ENCODE measurements at regions not wholly inside any gene's neighbourhood (a gene's known extent, or its start where the extent isn't known, plus 50 kb on each side); places are given as distances from the start of the nearest gene placed in this dataset.
"Not testable (repeated sequence)": the region's sequence is repeated elsewhere in the genome, so short reads cannot be mapped to it uniquely, and the experiment has no call there.

DNA sequence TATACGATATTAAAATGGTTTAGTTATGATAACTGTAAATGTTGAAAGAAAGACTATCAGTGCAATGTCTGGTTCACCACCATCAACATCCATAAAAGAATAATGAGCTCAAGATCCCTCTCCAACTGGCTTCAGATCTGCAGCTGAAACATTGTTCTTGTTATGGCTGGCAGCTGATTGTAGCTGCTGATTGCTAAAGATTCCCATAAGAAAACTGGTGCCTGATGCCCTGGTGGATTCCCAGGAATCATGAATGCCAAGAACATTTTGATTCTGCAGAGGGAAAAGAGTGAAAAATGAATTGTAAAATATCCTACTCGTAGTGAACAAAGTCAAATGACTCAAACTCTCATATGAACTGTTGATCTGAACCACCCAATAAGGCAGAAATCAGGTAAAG, 1160.2 kb downstream of the EPHA7 start:
- in situ Hi-C loops (cut with MboI; ENCODE audit: low pct_unique_long_range_greater_than_20kb, low sequenced_read_pairs, unreplicated experiment) = no loop called here
- no peak for DNase-seq (ENCODE audit: low spot score)
- TF ChIP-seq, protein P1, sequence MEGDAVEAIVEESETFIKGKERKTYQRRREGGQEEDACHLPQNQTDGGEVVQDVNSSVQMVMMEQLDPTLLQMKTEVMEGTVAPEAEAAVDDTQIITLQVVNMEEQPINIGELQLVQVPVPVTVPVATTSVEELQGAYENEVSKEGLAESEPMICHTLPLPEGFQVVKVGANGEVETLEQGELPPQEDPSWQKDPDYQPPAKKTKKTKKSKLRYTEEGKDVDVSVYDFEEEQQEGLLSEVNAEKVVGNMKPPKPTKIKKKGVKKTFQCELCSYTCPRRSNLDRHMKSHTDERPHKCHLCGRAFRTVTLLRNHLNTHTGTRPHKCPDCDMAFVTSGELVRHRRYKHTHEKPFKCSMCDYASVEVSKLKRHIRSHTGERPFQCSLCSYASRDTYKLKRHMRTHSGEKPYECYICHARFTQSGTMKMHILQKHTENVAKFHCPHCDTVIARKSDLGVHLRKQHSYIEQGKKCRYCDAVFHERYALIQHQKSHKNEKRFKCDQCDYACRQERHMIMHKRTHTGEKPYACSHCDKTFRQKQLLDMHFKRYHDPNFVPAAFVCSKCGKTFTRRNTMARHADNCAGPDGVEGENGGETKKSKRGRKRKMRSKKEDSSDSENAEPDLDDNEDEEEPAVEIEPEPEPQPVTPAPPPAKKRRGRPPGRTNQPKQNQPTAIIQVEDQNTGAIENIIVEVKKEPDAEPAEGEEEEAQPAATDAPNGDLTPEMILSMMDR (IDR thresholded peaks at IDR 0.05; ENCODE audit: extremely low read depth, insufficient read depth, missing control alignments) = no peak

GRCh38 chr6:92243315-92243714, 1176.0 kb downstream of the EPHA7 start:
- in situ Hi-C loops (cut with MboI; ENCODE audit: low pct_unique_long_range_greater_than_20kb, low sequenced_read_pairs, unreplicated experiment) = no loop called here
- TF ChIP-seq, protein P1 (IDR thresholded peaks at IDR 0.05; ENCODE audit: extremely low read depth, insufficient read depth, missing control alignments) = no peak
- DNase-seq (ENCODE audit: low spot score) = no peak

GRCh38 chr6:92231171-92231701, 1188.1 kb downstream of the EPHA7 start:
- in situ Hi-C loops (cut with MboI; ENCODE audit: low pct_unique_long_range_greater_than_20kb, low sequenced_read_pairs, unreplicated experiment) = no loop called here
- no peak for DNase-seq (ENCODE audit: low spot score)
- TF ChIP-seq, protein P1 (IDR thresholded peaks at IDR 0.05; ENCODE audit: extremely low read depth, insufficient read depth, missing control alignments) = no peak

GRCh38 chr6:92219987-92220386, 1199.4 kb downstream of the EPHA7 start:
- in situ Hi-C loops (cut with MboI; ENCODE audit: low pct_unique_long_range_greater_than_20kb, low sequenced_read_pairs, unreplicated experiment); DNase-seq (ENCODE audit: low spot score): not testable (repeated sequence)

DNA sequence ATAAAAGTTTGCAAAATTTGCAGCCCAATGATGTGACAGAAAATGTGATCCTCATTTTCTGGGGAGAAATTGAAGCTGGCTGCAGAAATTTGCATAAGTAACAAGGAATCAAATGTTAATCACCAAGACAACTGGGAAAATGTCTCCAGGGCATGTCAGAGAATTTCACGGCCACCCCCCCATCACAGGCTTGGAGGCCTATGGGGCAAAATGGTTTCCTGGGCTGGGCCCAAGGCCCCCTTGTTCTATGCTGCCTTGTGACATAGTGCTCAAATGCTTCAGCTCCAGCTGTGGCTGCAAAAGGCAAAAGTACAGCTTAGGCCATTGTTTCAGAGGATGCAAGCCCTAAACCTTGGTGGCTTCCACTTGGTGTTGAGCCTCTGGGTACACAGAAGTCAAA, 1202.6 kb downstream of the EPHA7 start:
- in situ Hi-C loops (cut with MboI; ENCODE audit: low pct_unique_long_range_greater_than_20kb, low sequenced_read_pairs, unreplicated experiment) = no loop called here
- TF ChIP-seq, protein P1 (IDR thresholded peaks at IDR 0.05; ENCODE audit: extremely low read depth, insufficient read depth, missing control alignments) = no peak
- no peak for DNase-seq (ENCODE audit: low spot score)

DNA sequence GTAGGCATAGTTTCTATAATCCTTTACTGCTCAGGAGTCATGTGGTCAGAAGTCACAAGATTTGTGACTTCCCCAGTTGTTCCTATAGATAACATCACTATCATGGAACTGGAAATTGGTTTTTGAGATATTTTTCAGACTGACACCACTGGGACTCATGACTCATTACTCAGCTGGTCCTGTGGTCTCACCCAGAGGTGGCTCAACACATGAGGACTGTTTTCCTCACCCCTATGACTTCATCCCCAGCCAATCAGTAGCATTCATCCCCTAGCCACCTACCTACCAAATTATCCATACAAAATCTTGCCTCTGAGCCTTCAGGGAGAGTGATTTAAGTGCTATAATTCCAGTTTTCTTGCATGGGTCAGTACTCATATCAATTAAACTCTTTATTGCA, 1217.7 kb downstream of the EPHA7 start:
- DNase-seq (ENCODE audit: low spot score) = no peak
- in situ Hi-C loops (cut with MboI; ENCODE audit: low pct_unique_long_range_greater_than_20kb, low sequenced_read_pairs, unreplicated experiment) = no loop called here
- TF ChIP-seq, protein P1 (IDR thresholded peaks at IDR 0.05; ENCODE audit: extremely low read depth, insufficient read depth, missing control alignments) = no peak

GRCh38 chr6:92196325-92196724, 1223.0 kb downstream of the EPHA7 start:
- in situ Hi-C loops (cut with MboI; ENCODE audit: low pct_unique_long_range_greater_than_20kb, low sequenced_read_pairs, unreplicated experiment) = no loop called here
- TF ChIP-seq, protein P1 (IDR thresholded peaks at IDR 0.05; ENCODE audit: extremely low read depth, insufficient read depth, missing control alignments) = no peak
- no peak for DNase-seq (ENCODE audit: low spot score)

All from GM13977 (cell line).